HCT116 (cell line): ENCODE measurements at regions not wholly inside any gene's neighbourhood (a gene's known extent, or its start where the extent isn't known, plus 50 kb on each side); places are given as distances from the start of the nearest gene placed in this dataset.

Source experiments
- ATAC-seq: fragments of 200-7000 bp; cut with Tn5 transposase; 2 replicates; pipeline ENCODE4 v1.9.1; 2020; ENCODE audit warnings: mild to moderate bottlenecking, moderate library complexity
- BruUV-seq: library from RNA; stranded (reverse); fragments of 400-500 nt; replicated peaks from 2 replicates; lab custom pipeline; 2021; lab: Mats Ljungman, UMichigan
- CTCF ChIA-PET: fragments of 300-600 bp; sonication (Branson Sonifier 250); formaldehyde crosslinking; loops from one replicate; lab custom pipeline; 2021; ENCODE audit warnings: antibody characterized with exemption; lab: Charles Lee
- POLR2A ChIA-PET: fragments of 300-600, 350-600 bp; sonication (Branson Sonifier 250); formaldehyde crosslinking; loops from one replicate; lab custom pipeline; 2021; ENCODE audit warnings: antibody characterized with exemption; lab: Charles Lee
- RAD21 ChIA-PET, 2 experiments: fragments of 300-600 bp; sonication (Branson Sonifier 250); formaldehyde crosslinking; loops; one replicate each; lab custom pipeline; 2023; ENCODE audit warnings: low total read pairs in 2 of 2; ENCODE audit not compliant: uncharacterized antibody in 2 of 2, unreplicated experiment in 2 of 2, low non-redundant PET in 1 of 2; lab: Charles Lee
- DNase-seq: peaks from one replicate; pipeline ENCODE4 v3.0.0-alpha.2; 2010; ENCODE audit warnings: low read depth, low spot score
- H2AFZ ChIP-seq: fragments of 200-600 bp; shearing (Covaris generic), sonication (generic); 2 replicates; pipeline ENCODE4 v1.6.1; 2017; ENCODE audit warnings: low read depth, mixed run types, mixed read lengths, antibody characterized with exemption, low read length; ENCODE audit not compliant: poor library complexity, severe bottlenecking
- H3K27ac ChIP-seq: 2 replicates; pipeline ENCODE4 v1.5.1; 2012; ENCODE audit warnings: low read depth, low read length
- H3K27me3 ChIP-seq: fragments of 200-600 bp; sonication (generic); 2 replicates; pipeline ENCODE4 v1.6.1; 2016; ENCODE audit warnings: mixed run types, low read length, mixed read lengths; ENCODE audit not compliant: insufficient read depth
- H3K36me3 ChIP-seq, 2 experiments: fragments of 200-500 bp in 1 of 2; fragments of 200-600 bp in 1 of 2; sonication (Bioruptor generic) in 1 of 2; sonication (generic) in 1 of 2; 2 replicates each; pipeline versions ENCODE4 v1.5.1 to v1.6.1; 2014 to 2016; ENCODE audit warnings: low read length in 2 of 2, inconsistent platforms in 1 of 2, mixed read lengths in 1 of 2, mixed run types in 1 of 2; ENCODE audit not compliant: insufficient read depth in 2 of 2, control insufficient read depth in 1 of 2
- H3K4me1 ChIP-seq, 2 experiments: fragments of 200-600 bp in 1 of 2; sonication (generic) in 1 of 2; 2 replicates each; pipeline versions ENCODE4 v1.5.1 to v1.6.1; 2012 to 2017; ENCODE audit warnings: low read length in 2 of 2, inconsistent platforms in 1 of 2, mild to moderate bottlenecking in 1 of 2, mixed read lengths in 1 of 2, mixed run types in 1 of 2, moderate library complexity in 1 of 2; ENCODE audit not compliant: insufficient read depth in 2 of 2, control insufficient read depth in 1 of 2
- H3K4me2 ChIP-seq: fragments of 200-600 bp; sonication (generic); 2 replicates; pipeline ENCODE4 v1.6.1; 2017; ENCODE audit warnings: mixed run types, low read length, mixed read lengths
- H3K4me3 ChIP-seq, 2 experiments: fragments of 200-600 bp in 1 of 2; sonication (generic) in 1 of 2; replicated peaks in 1 of 2; 2 replicates each; pipeline ENCODE4 v1.5.1; 2011 to 2016; ENCODE audit warnings: low read length in 2 of 2, control low read depth in 1 of 2, low read depth in 1 of 2, mild to moderate bottlenecking in 1 of 2, mixed read lengths in 1 of 2, mixed run types in 1 of 2
- H3K79me2 ChIP-seq: fragments of 200-600 bp; sonication (generic); 2 replicates; pipeline ENCODE4 v1.6.1; 2017; ENCODE audit warnings: mild to moderate bottlenecking, mixed run types, low read length, moderate library complexity, mixed read lengths; ENCODE audit not compliant: insufficient read depth
- H3K9ac ChIP-seq: fragments of 200-600 bp; sonication (generic); 2 replicates; pipeline ENCODE4 v1.6.1; 2016; ENCODE audit warnings: low read length, mixed read lengths
- H3K9me2 ChIP-seq: fragments of 200-600 bp; sonication (generic), shearing (Covaris generic); 2 replicates; pipeline ENCODE4 v1.6.1; 2017; ENCODE audit warnings: mixed run types, mild to moderate bottlenecking, moderate library complexity; ENCODE audit not compliant: insufficient read depth
- H3K9me3 ChIP-seq, 2 experiments: fragments of 200-500 bp in 1 of 2; fragments of 200-600 bp in 1 of 2; sonication (Bioruptor generic) in 1 of 2; sonication (generic) in 1 of 2; 2 replicates each; pipeline ENCODE4 v1.6.1; 2014 to 2017; ENCODE audit warnings: low read length in 2 of 2, mixed read lengths in 2 of 2, inconsistent platforms in 1 of 2, low read depth in 1 of 2, mild to moderate bottlenecking in 1 of 2, mixed run types in 1 of 2, moderate library complexity in 1 of 2; ENCODE audit not compliant: control insufficient read depth in 1 of 2, insufficient read depth in 1 of 2
- H4K20me1 ChIP-seq: fragments of 200-600 bp; sonication (generic), shearing (Covaris generic); 2 replicates; pipeline ENCODE4 v1.6.1; 2017; ENCODE audit warnings: mixed run types, mild to moderate bottlenecking, moderate library complexity; ENCODE audit not compliant: insufficient read depth
- CBX3 ChIP-seq: IDR thresholded peaks from 2 replicates; pipeline ENCODE4 v1.6.1; 2012; ENCODE audit warnings: low read depth
- CTCF ChIP-seq, 3 experiments: fragments of 200-600 bp in 1 of 3; sonication (generic) in 1 of 3; IDR thresholded peaks in 2 of 3; conservative IDR thresholded peaks in 1 of 3; 2 replicates each; pipeline ENCODE4 v1.5.1; 2012 to 2017; ENCODE audit warnings: low read depth in 2 of 3, low read length in 2 of 3, antibody characterized with exemption in 1 of 3, borderline replicate concordance in 1 of 3, control low read depth in 1 of 3, mild to moderate bottlenecking in 1 of 3, mixed read lengths in 1 of 3, mixed run types in 1 of 3, moderate library complexity in 1 of 3; ENCODE audit not compliant: insufficient read depth in 1 of 3
- EGR1 ChIP-seq: IDR thresholded peaks from 2 replicates; pipeline ENCODE4 v1.6.1; 2012; ENCODE audit warnings: low read depth
- EZH2phosphoT487 ChIP-seq: fragments of 200-600 bp; IDR thresholded peaks from 2 replicates; pipeline ENCODE4 v1.6.1; 2018; ENCODE audit warnings: antibody characterized with exemption, borderline replicate concordance
- JUND ChIP-seq: IDR thresholded peaks from 2 replicates; pipeline ENCODE4 v1.6.1; 2012
- MAX ChIP-seq: IDR thresholded peaks from 2 replicates; pipeline ENCODE4 v1.6.1; 2012
- POLR2AphosphoS5 ChIP-seq: IDR thresholded peaks from 2 replicates; pipeline ENCODE4 v1.6.1; 2011; ENCODE audit warnings: mild to moderate bottlenecking, low read depth, low read length, moderate library complexity
- RAD21 ChIP-seq: IDR thresholded peaks from 2 replicates; pipeline ENCODE4 v1.6.1; 2012; ENCODE audit warnings: low read depth, mild to moderate bottlenecking
- REST ChIP-seq: IDR thresholded peaks from 2 replicates; pipeline ENCODE4 v1.6.1; 2012; ENCODE audit warnings: low read depth
- TCF7L2 ChIP-seq: IDR thresholded peaks from 2 replicates; pipeline ENCODE4 v1.7.0; 2011; ENCODE audit warnings: borderline replicate concordance, inconsistent platforms; ENCODE audit not compliant: insufficient read depth, insufficient read length; ENCODE audit errors: extremely low read depth
- intact Hi-C: fragments of 100-400 bp; cut with micrococcal nuclease; formaldehyde crosslinking; loops from 2 replicates; pipeline ENCODE4 v1.10.0; 2022

- BruUV-seq: no TSS peak
- H3K79me2 ChIP-seq: no peaks in the 10 kb centered on the region
- H2AFZ ChIP-seq: no peak overlapping the region
- CTCF ChIA-PET: no interaction called here
- H3K27ac ChIP-seq: no peak overlapping the region
- intact Hi-C loops: no loop called here
- no peak overlapping the region for H3K4me2 ChIP-seq
- no peak overlapping the region for H3K9ac ChIP-seq
- H3K27me3 ChIP-seq: no peaks in the 10 kb centered on the region
- H3K9me2 ChIP-seq: no peaks in the 10 kb centered on the region
- H3K9me3 ChIP-seq: no peaks in the 10 kb centered on the region; a peak in 1 of 4 replicates
- no peaks in the 10 kb centered on the region for H4K20me1 ChIP-seq
- POLR2A ChIA-PET: no interaction called here
- H3K36me3 ChIP-seq: no peaks in the 10 kb centered on the region
- no peak for DNase-seq
- H3K4me1 ChIP-seq: no peaks in the 10 kb centered on the region
- RAD21 ChIA-PET: no interaction called here
- no peak for ATAC-seq
- TF ChIP-seq POLR2AphosphoS5 (no peak), TCF7L2 (no peak), CTCF (IDR thresholded peaks at IDR 0.05 in 2 of 3, conservative IDR thresholded peaks at IDR 0.05 in 1 of 3; ENCODE audit: borderline replicate concordance in 1 of 3, insufficient read depth in 1 of 3, low read depth in 2 of 3, low read length in 2 of 3) (no peak)
- no peak overlapping the region for H3K4me3 ChIP-seq
These were observed 1069.4 kb upstream of the ADGRL2 start for GRCh38 chr1:80731241-80731894.

- Histone ChIP-seq H4K20me1 (no peaks in the 10 kb centered on the region), H3K79me2 (no peaks in the 10 kb centered on the region), H3K27me3 (no peaks in the 10 kb centered on the region), H2AFZ (no peak overlapping the region), H3K9me3 (no peaks in the 10 kb centered on the region), H3K4me2 (no peak overlapping the region), H3K4me3 (no peak overlapping the region), H3K9me2 (no peaks in the 10 kb centered on the region), H3K9ac (no peak overlapping the region), H3K27ac (no peak overlapping the region), H3K4me1 (no peaks in the 10 kb centered on the region), H3K36me3 (no peaks in the 10 kb centered on the region)
- DNase-seq (no peak), ATAC-seq (no peak)
- POLR2A ChIA-PET: no interaction called here
- CTCF ChIA-PET: no interaction called here
- intact Hi-C loops: no loop called here
- no TSS peak for BruUV-seq
- RAD21 ChIA-PET: no interaction called here
- TF ChIP-seq JUND (no peak), CBX3 (no peak), EZH2phosphoT487 (no peak), CTCF (IDR thresholded peaks at IDR 0.05 in 2 of 3, conservative IDR thresholded peaks at IDR 0.05 in 1 of 3; ENCODE audit: borderline replicate concordance in 1 of 3, insufficient read depth in 1 of 3, low read depth in 2 of 3, low read length in 2 of 3) (no peak), MAX (no peak), RAD21 (no peak), EGR1 (no peak), REST (no peak), TCF7L2 (no peak)
These were observed 1078.1 kb upstream of the ADGRL2 start for GRCh38 chr1:80722611-80723010.
